ENCODE measurements at regions not wholly inside any gene's neighbourhood (a gene's known extent, or its start where the extent isn't known, plus 50 kb on each side); places are given as distances from the start of the nearest gene placed in this dataset.

GRCh38 chr2:118221536-118222272, 133.4 kb downstream of the INSIG2 start:
- TF ChIP-seq SUZ12 (IDR thresholded peaks at IDR 0.05; ENCODE audit: extremely low read depth, insufficient read depth, insufficient read length) (no peak), ZNF274 (IDR thresholded peaks at IDR 0.05; ENCODE audit: low read depth, low read length) (no peak), YY1 (IDR thresholded peaks at IDR 0.05; ENCODE audit: insufficient read depth, insufficient read length) (no peak)
- Histone ChIP-seq H3K4me1 (ENCODE audit: insufficient read depth, insufficient read length) (peaks cover 5% of the 10 kb centered on the region), H3K9ac (ENCODE audit: insufficient read length, low read depth) (no peak overlapping the region), H3K27me3 (ENCODE audit: insufficient read depth, insufficient read length) (peaks cover 31% of the 10 kb centered on the region), H3K9me3 (ENCODE audit: insufficient read depth, low read length) (no peaks in the 10 kb centered on the region), H3K36me3 (ENCODE audit: insufficient read depth, insufficient read length, low read length) (no peaks in the 10 kb centered on the region), H3K4me3 (ENCODE audit: insufficient read length, low read depth) (no peak overlapping the region)
- peak; percentile 66 for DNase-seq (ENCODE audit: low read depth, low spot score)

GRCh38 chr2:118219611-118220010, 131.3 kb downstream of the INSIG2 start:
- DNase-seq (ENCODE audit: low read depth, low spot score), result no peak

GRCh38 chr2:118216224-118216623, 128.0 kb downstream of the INSIG2 start:
- H3K4me1 ChIP-seq (ENCODE audit: insufficient read depth, insufficient read length), result no peaks in the 10 kb centered on the region
- TF ChIP-seq SUZ12 (IDR thresholded peaks at IDR 0.05; ENCODE audit: extremely low read depth, insufficient read depth, insufficient read length) (no peak), ZNF274 (IDR thresholded peaks at IDR 0.05; ENCODE audit: low read depth, low read length) (no peak), YY1 (IDR thresholded peaks at IDR 0.05; ENCODE audit: insufficient read depth, insufficient read length) (no peak)
- H3K9ac ChIP-seq (ENCODE audit: insufficient read length, low read depth), result no peak overlapping the region
- H3K4me3 ChIP-seq (ENCODE audit: insufficient read length, low read depth), result no peak overlapping the region
- no peaks in the 10 kb centered on the region for H3K27me3 ChIP-seq (ENCODE audit: insufficient read depth, insufficient read length)
- DNase-seq (ENCODE audit: low read depth, low spot score), result no peak
- no peaks in the 10 kb centered on the region for H3K36me3 ChIP-seq (ENCODE audit: insufficient read depth, insufficient read length, low read length)
- no peaks in the 10 kb centered on the region for H3K9me3 ChIP-seq (ENCODE audit: insufficient read depth, low read length)

More at GRCh38 chr2:118219611-118220010, 131.3 kb downstream of the INSIG2 start:
- TF ChIP-seq YY1 (IDR thresholded peaks at IDR 0.05; ENCODE audit: insufficient read depth, insufficient read length) (no peak), ZNF274 (IDR thresholded peaks at IDR 0.05; ENCODE audit: low read depth, low read length) (no peak), SUZ12 (IDR thresholded peaks at IDR 0.05; ENCODE audit: extremely low read depth, insufficient read depth, insufficient read length) (no peak)
- Histone ChIP-seq H3K4me1 (ENCODE audit: insufficient read depth, insufficient read length) (no peaks in the 10 kb centered on the region), H3K9ac (ENCODE audit: insufficient read length, low read depth) (no peak overlapping the region), H3K27me3 (ENCODE audit: insufficient read depth, insufficient read length) (peaks cover 24% of the 10 kb centered on the region), H3K36me3 (ENCODE audit: insufficient read depth, insufficient read length, low read length) (no peaks in the 10 kb centered on the region), H3K9me3 (ENCODE audit: insufficient read depth, low read length) (no peaks in the 10 kb centered on the region), H3K4me3 (ENCODE audit: insufficient read length, low read depth) (no peak overlapping the region)

- TF ChIP-seq YY1 (IDR thresholded peaks at IDR 0.05; ENCODE audit: insufficient read depth, insufficient read length) (no peak), ZNF274 (IDR thresholded peaks at IDR 0.05; ENCODE audit: low read depth, low read length) (no peak), SUZ12 (IDR thresholded peaks at IDR 0.05; ENCODE audit: extremely low read depth, insufficient read depth, insufficient read length) (no peak)
- no peak for DNase-seq (ENCODE audit: low read depth, low spot score)
- Histone ChIP-seq H3K4me3 (ENCODE audit: insufficient read length, low read depth) (no peak overlapping the region), H3K9me3 (ENCODE audit: insufficient read depth, low read length) (no peaks in the 10 kb centered on the region), H3K9ac (ENCODE audit: insufficient read length, low read depth) (no peak overlapping the region), H3K36me3 (ENCODE audit: insufficient read depth, insufficient read length, low read length) (no peaks in the 10 kb centered on the region), H3K4me1 (ENCODE audit: insufficient read depth, insufficient read length) (no peaks in the 10 kb centered on the region), H3K27me3 (ENCODE audit: insufficient read depth, insufficient read length) (no peaks in the 10 kb centered on the region)
Measured at GRCh38 chr2:118209727-118210126, 121.5 kb downstream of the INSIG2 start.

GRCh38 chr2:118207889-118208288, 119.6 kb downstream of the INSIG2 start:
- no peaks in the 10 kb centered on the region for H3K27me3 ChIP-seq (ENCODE audit: insufficient read depth, insufficient read length)
- no peak overlapping the region for H3K4me3 ChIP-seq (ENCODE audit: insufficient read length, low read depth)
- TF ChIP-seq YY1 (IDR thresholded peaks at IDR 0.05; ENCODE audit: insufficient read depth, insufficient read length) (no peak), SUZ12 (IDR thresholded peaks at IDR 0.05; ENCODE audit: extremely low read depth, insufficient read depth, insufficient read length) (no peak), ZNF274 (IDR thresholded peaks at IDR 0.05; ENCODE audit: low read depth, low read length) (no peak)
- no peak for DNase-seq (ENCODE audit: low read depth, low spot score)
- H3K36me3 ChIP-seq (ENCODE audit: insufficient read depth, insufficient read length, low read length), result no peaks in the 10 kb centered on the region
- no peak overlapping the region for H3K9ac ChIP-seq (ENCODE audit: insufficient read length, low read depth)
- H3K9me3 ChIP-seq (ENCODE audit: insufficient read depth, low read length), result no peaks in the 10 kb centered on the region
- H3K4me1 ChIP-seq (ENCODE audit: insufficient read depth, insufficient read length), result no peaks in the 10 kb centered on the region

GRCh38 chr2:118202707-118203303, 114.5 kb downstream of the INSIG2 start:
- TF ChIP-seq ZNF274 (IDR thresholded peaks at IDR 0.05; ENCODE audit: low read depth, low read length), result no peak
- no peak for TF ChIP-seq YY1 (IDR thresholded peaks at IDR 0.05; ENCODE audit: insufficient read depth, insufficient read length)
- no peak for TF ChIP-seq SUZ12 (IDR thresholded peaks at IDR 0.05; ENCODE audit: extremely low read depth, insufficient read depth, insufficient read length)
- DNase-seq (ENCODE audit: low read depth, low spot score), result peak; percentile 54
- Histone ChIP-seq H3K4me1 (ENCODE audit: insufficient read depth, insufficient read length) (no peaks in the 10 kb centered on the region), H3K4me3 (ENCODE audit: insufficient read length, low read depth) (no peak overlapping the region), H3K36me3 (ENCODE audit: insufficient read depth, insufficient read length, low read length) (no peaks in the 10 kb centered on the region), H3K9ac (ENCODE audit: insufficient read length, low read depth) (no peak overlapping the region), H3K9me3 (ENCODE audit: insufficient read depth, low read length) (no peaks in the 10 kb centered on the region), H3K27me3 (ENCODE audit: insufficient read depth, insufficient read length) (no peaks in the 10 kb centered on the region)

- Histone ChIP-seq H3K27me3 (ENCODE audit: insufficient read depth, insufficient read length) (no peaks in the 10 kb centered on the region), H3K9me3 (ENCODE audit: insufficient read depth, low read length) (no peaks in the 10 kb centered on the region), H3K4me3 (ENCODE audit: insufficient read length, low read depth) (no peak overlapping the region), H3K9ac (ENCODE audit: insufficient read length, low read depth) (no peak overlapping the region), H3K36me3 (ENCODE audit: insufficient read depth, insufficient read length, low read length) (no peaks in the 10 kb centered on the region), H3K4me1 (ENCODE audit: insufficient read depth, insufficient read length) (no peaks in the 10 kb centered on the region)
- no peak for TF ChIP-seq YY1 (IDR thresholded peaks at IDR 0.05; ENCODE audit: insufficient read depth, insufficient read length)
- no peak for DNase-seq (ENCODE audit: low read depth, low spot score)
Measured at GRCh38 chr2:118198268-118198667, 110.0 kb downstream of the INSIG2 start.

All from NT2/D1 (cell line).